DMS 273 (cell line): ENCODE measurements at regions not wholly inside any gene's neighbourhood (a gene's known extent, or its start where the extent isn't known, plus 50 kb on each side); places are given as distances from the start of the nearest gene placed in this dataset.

ENCODE experiments used
- DNase-seq: peaks from one replicate; lab custom pipeline; 2025; ENCODE audit not compliant: unreplicated experiment; lab: John Stamatoyannopoulos, UW

- no peak for DNase-seq
Observed at GRCh38 chr10:108409306-108409705, 1244.8 kb upstream of the SORCS1 start.

- DNase-seq = no peak
Observed at GRCh38 chr10:108404155-108404554, 1239.6 kb upstream of the SORCS1 start.

GRCh38 chr10:108399465-108399864, 1235.0 kb upstream of the SORCS1 start:
- no peak for DNase-seq

GRCh38 chr10:108393089-108393488, 1228.6 kb upstream of the SORCS1 start:
- no peak for DNase-seq

GRCh38 chr10:108392286-108392685, 1227.8 kb upstream of the SORCS1 start:
- DNase-seq = no peak

GRCh38 chr10:108388706-108389105, 1224.2 kb upstream of the SORCS1 start:
- no peak for DNase-seq

- no peak for DNase-seq
Observed at GRCh38 chr10:108385963-108386362, 1221.5 kb upstream of the SORCS1 start.

- no peak for DNase-seq
Observed at GRCh38 chr10:108384378-108384777, 1219.9 kb upstream of the SORCS1 start.

- no peak for DNase-seq
Observed at GRCh38 chr10:108378779-108379178, 1214.3 kb upstream of the SORCS1 start.

GRCh38 chr10:108375691-108376090, 1211.2 kb upstream of the SORCS1 start:
- DNase-seq = no peak

- DNase-seq = no peak
Observed at GRCh38 chr10:108374991-108375390, 1210.5 kb upstream of the SORCS1 start.

- DNase-seq = no peak
Observed at GRCh38 chr10:108365541-108365940, 1201.0 kb upstream of the SORCS1 start.

GRCh38 chr10:108363576-108363975, 1199.1 kb upstream of the SORCS1 start:
- no peak for DNase-seq

- no peak for DNase-seq
Observed at GRCh38 chr10:108362961-108363360, 1198.5 kb upstream of the SORCS1 start.

- no peak for DNase-seq
Observed at GRCh38 chr10:108362296-108362695, 1197.8 kb upstream of the SORCS1 start.

GRCh38 chr10:108360187-108360586, 1195.7 kb upstream of the SORCS1 start:
- DNase-seq = no peak

- DNase-seq = no peak
Observed at GRCh38 chr10:108358912-108359311, 1194.4 kb upstream of the SORCS1 start.

GRCh38 chr10:108352771-108353170, 1188.3 kb upstream of the SORCS1 start:
- no peak for DNase-seq

- no peak for DNase-seq
Observed at GRCh38 chr10:108348215-108348614, 1183.7 kb upstream of the SORCS1 start.

- DNase-seq = no peak
Observed at GRCh38 chr10:108346066-108346465, 1181.6 kb upstream of the SORCS1 start.

GRCh38 chr10:108338146-108338545, 1173.6 kb upstream of the SORCS1 start:
- DNase-seq = no peak

- DNase-seq = no peak
Observed at GRCh38 chr10:108336836-108337235, 1172.3 kb upstream of the SORCS1 start.

- no peak for DNase-seq
Observed at GRCh38 chr10:108327706-108328105, 1163.2 kb upstream of the SORCS1 start.

- DNase-seq = no peak
Observed at GRCh38 chr10:108323274-108323798, 1158.8 kb upstream of the SORCS1 start.
